NT2/D1 (cell line): ENCODE measurements at regions not wholly inside any gene's neighbourhood (a gene's known extent, or its start where the extent isn't known, plus 50 kb on each side); places are given as distances from the start of the nearest gene placed in this dataset.

Experiments used
- DNase-seq: peaks from one replicate; pipeline ENCODE4 v3.0.0-alpha.2; 2011; ENCODE audit warnings: low read depth, low spot score
- H3K27me3 ChIP-seq: 2 replicates; pipeline ENCODE4 v1.6.0; 2011; ENCODE audit warnings: mild to moderate bottlenecking; ENCODE audit not compliant: insufficient read length, insufficient read depth
- H3K36me3 ChIP-seq: 2 replicates; pipeline ENCODE4 v1.6.1; 2011; ENCODE audit warnings: mild to moderate bottlenecking, low read length, mixed read lengths; ENCODE audit not compliant: insufficient read depth, insufficient read length
- H3K4me1 ChIP-seq: 2 replicates; pipeline ENCODE4 v1.5.1; 2011; ENCODE audit not compliant: insufficient read depth, insufficient read length
- H3K4me3 ChIP-seq: 2 replicates; pipeline ENCODE4 v1.5.1; 2011; ENCODE audit warnings: low read depth; ENCODE audit not compliant: insufficient read length
- H3K9ac ChIP-seq: 2 replicates; pipeline ENCODE4 v1.6.0; 2011; ENCODE audit warnings: low read depth; ENCODE audit not compliant: insufficient read length
- H3K9me3 ChIP-seq: 2 replicates; pipeline ENCODE4 v1.5.1; 2011; ENCODE audit warnings: mild to moderate bottlenecking, low read length; ENCODE audit not compliant: insufficient read depth
- SUZ12 ChIP-seq: IDR thresholded peaks from 2 replicates; pipeline ENCODE4 v1.6.1; 2011; ENCODE audit not compliant: insufficient read length, insufficient read depth; ENCODE audit errors: extremely low read depth
- YY1 ChIP-seq: IDR thresholded peaks from 2 replicates; pipeline ENCODE4 v1.6.1; 2011; ENCODE audit not compliant: insufficient read length, insufficient read depth
- ZNF274 ChIP-seq: IDR thresholded peaks from 2 replicates; pipeline ENCODE4 v1.6.1; 2011; ENCODE audit warnings: mild to moderate bottlenecking, low read depth, low read length

- no peak overlapping the region for H3K4me3 ChIP-seq
- no peak for TF ChIP-seq YY1
- TF ChIP-seq SUZ12, result no peak
- TF ChIP-seq ZNF274, result no peak
Observed at GRCh38 chr6:112925702-112926101, 578.6 kb downstream of the RFPL4B start.

GRCh38 chr6:112927641-112928320 is 580.7 kb downstream of the RFPL4B start:
- no peak for DNase-seq
- Histone ChIP-seq H3K4me1 (no peaks in the 10 kb centered on the region), H3K9me3 (peaks cover 2% of the 10 kb centered on the region; the same call in 1 of the 2 replicates), H3K4me3 (no peak overlapping the region), H3K27me3 (no peaks in the 10 kb centered on the region), H3K9ac (no peak overlapping the region), H3K36me3 (no peaks in the 10 kb centered on the region)
- TF ChIP-seq ZNF274, result no peak
- no peak for TF ChIP-seq SUZ12
- no peak for TF ChIP-seq YY1

More at GRCh38 chr6:112925702-112926101, 578.6 kb downstream of the RFPL4B start:
- Histone ChIP-seq H3K27me3 (no peaks in the 10 kb centered on the region), H3K9ac (no peak overlapping the region), H3K36me3 (no peaks in the 10 kb centered on the region), H3K4me1 (no peaks in the 10 kb centered on the region), H3K9me3 (peaks cover 11% of the 10 kb centered on the region)
- no peak for DNase-seq

- Histone ChIP-seq H3K4me1 (no peaks in the 10 kb centered on the region), H3K9ac (no peak overlapping the region), H3K36me3 (no peaks in the 10 kb centered on the region), H3K27me3 (no peaks in the 10 kb centered on the region), H3K4me3 (no peak overlapping the region), H3K9me3 (no peaks in the 10 kb centered on the region)
- TF ChIP-seq SUZ12 (no peak), ZNF274 (no peak), YY1 (no peak)
- DNase-seq, result no peak
Observed at GRCh38 chr6:112929641-112930040, 582.5 kb downstream of the RFPL4B start.

- TF ChIP-seq SUZ12, result no peak
- no peak for TF ChIP-seq ZNF274
- no peak for TF ChIP-seq YY1
- no peak overlapping the region for H3K4me3 ChIP-seq
- no peak overlapping the region for H3K9ac ChIP-seq
- no peaks in the 10 kb centered on the region for H3K36me3 ChIP-seq
- H3K4me1 ChIP-seq, result no peaks in the 10 kb centered on the region
- DNase-seq, result no peak
- no peaks in the 10 kb centered on the region for H3K27me3 ChIP-seq
- H3K9me3 ChIP-seq, result no peaks in the 10 kb centered on the region
Observed at GRCh38 chr6:112931832-112932231, 584.7 kb downstream of the RFPL4B start.

- Histone ChIP-seq H3K27me3 (no peaks in the 10 kb centered on the region), H3K36me3 (no peaks in the 10 kb centered on the region), H3K9me3 (no peaks in the 10 kb centered on the region), H3K9ac (no peak overlapping the region), H3K4me3 (no peak overlapping the region), H3K4me1 (no peaks in the 10 kb centered on the region)
- no peak for TF ChIP-seq YY1
- no peak for TF ChIP-seq ZNF274
- TF ChIP-seq SUZ12, result no peak
- DNase-seq, result no peak
Observed at GRCh38 chr6:112933947-112934346, 586.8 kb downstream of the RFPL4B start.

- Histone ChIP-seq H3K36me3 (no peaks in the 10 kb centered on the region), H3K27me3 (no peaks in the 10 kb centered on the region), H3K9ac (no peak overlapping the region), H3K4me3 (no peak overlapping the region), H3K9me3 (no peaks in the 10 kb centered on the region), H3K4me1 (no peaks in the 10 kb centered on the region)
- TF ChIP-seq SUZ12, result no peak
- no peak for TF ChIP-seq YY1
- DNase-seq, result no peak
Observed at GRCh38 chr6:112934433-112935327, 587.5 kb downstream of the RFPL4B start.

- no peak for TF ChIP-seq YY1
- no peak for TF ChIP-seq SUZ12
- TF ChIP-seq ZNF274, result no peak
- no peak for DNase-seq
- H3K9ac ChIP-seq, result no peak overlapping the region
- no peaks in the 10 kb centered on the region for H3K27me3 ChIP-seq
- no peaks in the 10 kb centered on the region for H3K4me1 ChIP-seq
- H3K4me3 ChIP-seq, result no peak overlapping the region
- H3K36me3 ChIP-seq, result no peaks in the 10 kb centered on the region
- H3K9me3 ChIP-seq, result no peaks in the 10 kb centered on the region
Observed at GRCh38 chr6:112935402-112936078, 588.4 kb downstream of the RFPL4B start.
